Erythroblast (primary cell): ENCODE measurements at regions not wholly inside any gene's neighbourhood (a gene's known extent, or its start where the extent isn't known, plus 50 kb on each side); places are given as distances from the start of the nearest gene placed in this dataset.

ENCODE experiments used
- DNase-seq, 2 experiments: peaks; one replicate each; lab custom pipeline; 2025; lab: John Stamatoyannopoulos, UW
- GATA1 ChIP-seq: IDR thresholded peaks from 2 replicates; pipeline ENCODE4 v1.6.1; 2011; ENCODE audit warnings: low read depth, mild to moderate bottlenecking, control low read depth, low read length, moderate library complexity
- POLR2A ChIP-seq: IDR thresholded peaks from 2 replicates; pipeline ENCODE4 v1.6.1; 2011; ENCODE audit warnings: mild to moderate bottlenecking, low read length

DNA sequence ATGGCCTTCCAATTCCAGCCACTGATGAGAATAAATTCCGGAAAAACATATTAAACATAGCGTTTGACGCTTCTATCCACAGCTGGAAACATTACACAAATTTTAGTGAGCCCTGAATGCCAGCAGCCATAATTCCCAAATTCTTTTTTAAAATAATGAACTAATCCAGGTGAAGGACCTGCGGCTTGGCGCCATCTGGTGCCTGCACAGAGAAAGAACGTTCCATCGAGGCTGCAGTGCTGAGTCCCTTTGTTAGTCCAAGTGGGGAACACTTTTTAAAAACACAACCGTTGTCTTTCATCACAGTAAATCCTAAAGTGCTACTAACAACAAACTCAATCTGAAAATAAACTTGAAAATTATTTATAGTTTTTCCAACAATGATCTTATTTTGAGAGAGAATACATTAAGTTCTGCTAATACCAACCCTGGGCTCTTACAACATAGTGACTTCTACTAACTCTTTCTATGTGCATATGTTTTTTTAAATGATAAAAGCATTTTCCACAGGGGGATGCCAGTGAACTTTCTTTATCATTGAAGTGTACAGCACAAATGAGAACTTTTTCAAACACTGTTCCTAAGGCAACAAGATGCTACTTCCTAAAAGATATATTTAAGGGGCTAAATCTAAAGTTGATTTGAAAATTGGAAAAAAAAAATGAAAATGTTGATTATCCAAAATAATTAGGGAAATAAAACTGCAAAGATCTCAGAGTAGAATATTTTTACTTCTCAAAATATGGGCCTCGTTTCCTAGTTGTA lies 166.9 kb upstream of the RNF32 start:
- peak; percentile 17 to 41 for DNase-seq
- no peak for TF ChIP-seq GATA1
- no peak for TF ChIP-seq POLR2A

DNA sequence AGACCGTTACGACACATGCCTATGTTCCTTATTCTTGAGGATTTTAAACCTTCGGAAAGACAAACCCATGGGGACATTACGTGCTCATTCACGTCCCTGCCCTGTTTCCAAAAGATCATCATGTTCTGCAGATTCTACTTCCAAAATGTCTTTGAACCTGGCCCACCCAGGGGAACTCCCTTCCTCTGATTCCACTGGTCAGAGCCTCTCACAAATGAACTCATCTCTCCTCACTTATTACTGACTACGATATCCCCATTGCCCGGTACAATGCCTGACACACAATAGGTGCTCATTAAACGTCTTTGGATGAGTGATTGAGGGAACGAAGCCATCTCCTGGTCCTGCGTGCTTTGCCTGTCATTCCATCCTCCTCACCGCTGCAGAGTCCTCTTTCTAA lies 168.3 kb upstream of the RNF32 start:
- no peak for TF ChIP-seq GATA1
- DNase-seq, result no peak

DNA sequence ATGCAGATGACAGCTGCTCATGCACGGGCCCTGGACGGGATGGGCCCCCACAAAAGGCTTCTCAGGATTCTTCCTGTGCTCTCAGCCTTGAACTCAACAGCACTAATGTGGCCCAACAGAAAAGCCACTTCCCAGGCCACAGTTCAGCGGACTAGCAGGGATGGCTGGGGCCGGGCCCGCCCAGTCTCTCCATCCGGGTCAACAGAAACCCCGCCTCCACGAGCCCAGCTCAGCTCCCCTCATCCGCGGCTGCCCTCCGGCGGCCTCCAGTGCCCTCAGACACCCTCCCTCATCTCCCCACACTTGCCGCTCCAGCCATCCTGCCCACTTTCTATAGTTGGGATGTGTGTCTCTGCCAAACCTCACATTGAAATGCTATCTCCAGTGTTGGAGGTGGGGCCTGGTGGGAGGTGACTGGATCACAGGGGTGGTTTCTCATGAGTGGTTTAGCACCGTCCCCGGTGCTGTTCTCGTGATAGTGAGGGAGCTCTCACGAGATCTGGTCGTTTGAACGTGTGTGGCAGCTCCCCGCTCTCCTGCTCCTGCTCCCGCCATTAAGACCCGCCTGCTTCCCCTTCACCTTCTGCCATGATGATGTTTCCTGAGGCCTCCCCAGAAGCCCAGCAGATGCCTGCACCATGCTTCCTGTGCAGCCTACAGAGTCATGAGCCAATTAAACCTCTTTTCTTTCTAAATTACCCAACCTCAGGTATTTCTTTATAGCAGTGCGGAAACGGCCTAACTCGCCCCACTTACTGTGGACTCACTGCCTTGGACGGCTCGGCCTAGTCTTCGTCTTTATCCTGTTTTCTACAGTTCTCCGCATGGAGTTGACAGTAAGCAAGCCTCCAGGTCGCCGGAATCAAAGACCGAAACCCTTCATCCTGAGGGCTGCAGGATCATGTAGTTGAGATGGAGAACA lies 169.9 kb upstream of the RNF32 start:
- no peak for DNase-seq
- TF ChIP-seq GATA1 (no peak), POLR2A (no peak)

DNA sequence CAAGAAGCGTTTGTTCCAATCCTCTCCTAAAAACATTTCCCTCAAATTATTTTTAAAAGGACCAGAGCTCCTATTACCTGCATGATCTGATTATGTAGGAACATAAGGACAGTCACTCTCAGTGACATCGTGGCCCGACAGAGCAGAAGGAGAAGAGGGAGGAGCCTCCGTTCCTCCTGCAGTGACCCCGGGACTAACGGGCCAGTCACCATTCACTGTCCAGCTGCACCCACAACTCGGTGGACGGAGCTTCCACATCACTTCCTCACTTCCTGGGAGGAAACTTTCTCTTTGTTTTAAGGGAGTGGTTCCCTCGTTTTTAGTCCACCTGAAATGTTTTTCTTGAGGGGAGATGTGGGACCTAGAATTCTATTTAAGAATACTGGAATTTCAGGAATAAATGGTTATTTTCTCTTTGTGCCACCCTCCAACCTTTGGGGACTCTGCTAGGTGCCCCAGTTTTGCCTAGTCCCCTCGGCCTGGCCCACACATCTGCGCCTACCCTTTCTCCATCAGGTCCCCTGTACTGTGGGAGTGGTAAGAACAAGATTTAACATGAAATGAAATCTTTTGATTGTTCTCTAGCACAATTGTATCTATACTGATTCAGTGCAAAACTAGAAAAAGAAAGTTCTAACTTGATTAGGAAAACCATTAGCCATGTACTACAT lies 173.5 kb upstream of the RNF32 start:
- DNase-seq, result no peak
- no peak for TF ChIP-seq GATA1
- no peak for TF ChIP-seq POLR2A

GRCh38 chr7:156466272-156466671 lies 174.3 kb upstream of the RNF32 start:
- no peak for DNase-seq
- TF ChIP-seq POLR2A, result no peak
- TF ChIP-seq GATA1, result no peak

- DNase-seq, result no peak
- no peak for TF ChIP-seq POLR2A
- no peak for TF ChIP-seq GATA1
These were observed 175.4 kb upstream of the RNF32 start for GRCh38 chr7:156465186-156465585.

DNA sequence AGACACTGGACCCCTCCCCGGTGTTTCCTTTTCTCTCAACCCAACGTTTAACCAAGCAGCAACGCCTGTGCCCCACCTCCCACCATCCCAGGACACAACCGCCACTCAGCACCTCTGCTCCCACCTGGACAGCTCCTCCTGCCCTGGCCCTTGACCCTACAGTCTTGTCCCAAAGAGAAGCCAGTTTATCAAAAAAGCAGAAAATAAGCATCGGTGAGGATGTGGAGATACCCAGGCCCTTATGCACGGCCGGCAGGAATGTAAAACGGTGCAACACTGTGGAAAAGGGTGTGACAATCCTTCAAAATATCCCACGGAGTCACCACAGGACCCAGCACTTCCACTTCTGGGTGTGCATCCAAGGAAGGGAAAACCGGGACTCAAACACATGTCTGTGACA lies 176.2 kb upstream of the RNF32 start:
- TF ChIP-seq GATA1 (no peak), POLR2A (no peak)

GRCh38 chr7:156463280-156463679 lies 177.3 kb upstream of the RNF32 start:
- no peak for DNase-seq
- TF ChIP-seq GATA1 (no peak), POLR2A (no peak)

More for the DNA sequence above, 176.2 kb upstream of the RNF32 start:
- no peak for DNase-seq

GRCh38 chr7:156461881-156462665 lies 178.5 kb upstream of the RNF32 start:
- no peak for DNase-seq
- TF ChIP-seq POLR2A, result no peak
- no peak for TF ChIP-seq GATA1

DNA sequence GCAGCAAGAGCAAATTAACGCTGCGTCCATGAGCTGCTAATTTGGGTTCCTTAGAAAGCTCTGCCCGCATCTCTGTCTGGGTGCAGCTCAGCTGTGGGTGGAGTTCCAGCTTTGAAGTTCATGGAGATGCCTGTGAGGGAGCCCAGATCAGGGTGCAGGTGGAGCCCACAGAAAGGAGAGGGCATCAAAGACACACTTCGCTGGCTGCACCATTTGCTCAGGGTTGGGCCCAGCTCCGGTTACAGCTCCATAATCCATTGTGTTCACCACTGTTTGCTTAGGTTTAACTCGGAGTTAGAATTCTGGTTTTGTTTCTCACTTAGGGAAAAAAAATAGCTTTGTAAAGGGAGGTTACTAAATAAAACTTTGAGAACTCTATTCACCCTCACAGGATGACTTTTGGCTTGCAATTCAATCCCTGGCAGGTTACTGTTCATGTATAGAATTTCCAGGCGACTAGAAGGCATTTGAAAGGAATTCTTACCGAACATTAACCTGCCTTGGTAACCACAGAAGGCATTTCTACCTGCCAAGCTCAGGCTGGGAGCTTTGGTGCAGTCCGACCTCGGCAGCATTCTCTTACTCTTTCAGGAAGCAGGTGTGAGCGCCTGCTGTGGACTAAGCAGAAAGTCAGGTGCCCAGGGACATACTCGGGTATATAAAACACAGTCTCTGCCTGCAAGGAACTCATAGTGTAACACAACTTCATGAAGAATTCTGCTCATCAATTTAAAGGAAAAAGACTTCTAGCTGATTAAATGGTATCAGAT lies 179.5 kb upstream of the RNF32 start:
- no peak for DNase-seq
- TF ChIP-seq POLR2A (no peak), GATA1 (no peak)

DNA sequence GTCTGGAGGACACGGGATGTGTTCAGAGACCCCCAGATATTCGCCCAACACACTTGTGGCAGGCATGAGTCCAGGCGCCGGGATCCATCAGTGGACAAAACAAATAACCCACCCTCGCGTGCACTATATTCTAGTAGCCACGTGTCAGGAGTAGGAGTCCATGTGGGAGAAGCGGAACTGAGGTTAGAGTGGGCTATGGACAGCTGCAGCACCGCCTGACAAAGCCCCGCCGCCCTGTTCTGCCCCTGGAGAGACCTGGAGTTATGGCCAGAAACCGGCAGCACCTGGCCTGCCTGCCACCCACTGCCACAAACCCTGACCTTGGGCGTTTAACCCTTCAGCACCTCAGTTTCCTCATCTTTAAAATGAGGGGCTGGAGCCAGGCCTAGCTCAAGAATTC lies 181.0 kb upstream of the RNF32 start:
- no peak for DNase-seq
- TF ChIP-seq GATA1 (no peak), POLR2A (no peak)

DNA sequence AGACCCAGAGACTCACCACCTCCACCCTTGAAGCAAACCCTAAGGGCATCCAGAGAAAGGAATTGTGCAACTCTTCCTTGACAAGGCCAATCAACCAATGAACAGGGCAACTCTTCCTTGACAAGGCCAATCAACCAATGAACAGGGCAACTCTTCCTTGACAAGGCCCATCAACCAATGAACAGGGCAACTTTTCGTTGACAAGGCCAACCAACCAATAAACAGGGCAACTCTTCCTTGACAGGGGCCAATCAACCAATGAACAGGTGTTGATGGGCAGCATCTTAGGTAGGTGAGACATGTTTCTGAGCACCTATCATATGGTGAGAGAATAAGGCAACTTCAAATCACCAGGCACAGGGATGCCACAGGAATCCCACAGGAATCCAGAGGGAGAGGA lies 181.5 kb upstream of the RNF32 start:
- DNase-seq, result no peak
- no peak for TF ChIP-seq POLR2A

DNA sequence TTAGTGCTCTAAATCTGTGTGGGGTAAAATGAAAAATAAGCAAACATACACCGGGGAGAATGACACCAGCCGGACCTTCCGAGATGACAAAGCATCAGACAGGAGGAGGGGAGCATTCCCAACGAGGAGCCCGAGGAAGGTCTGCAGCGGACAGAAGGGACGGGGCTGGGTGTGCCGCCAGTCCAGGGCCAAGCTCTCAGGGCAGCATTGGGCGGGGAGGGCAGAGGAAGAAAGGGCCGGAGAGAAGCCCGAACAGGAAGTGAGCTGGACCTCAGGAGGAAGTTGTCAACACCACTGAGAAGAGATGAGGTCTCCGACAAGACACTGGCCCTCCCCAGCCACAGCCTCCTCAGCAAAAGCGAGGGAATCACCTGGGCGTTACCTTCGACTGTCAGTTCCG lies 182.6 kb upstream of the RNF32 start:
- TF ChIP-seq GATA1 (no peak), POLR2A (no peak)
- DNase-seq, result no peak
